ENCODE measurements at regions not wholly inside any gene's neighbourhood (a gene's known extent, or its start where the extent isn't known, plus 50 kb on each side); places are given as distances from the start of the nearest gene placed in this dataset.

- H2BK5ac ChIP-seq (ENCODE audit: low read depth, low read length, poor library complexity, severe bottlenecking) = no peak overlapping the region
- CTCF ChIA-PET = no interaction called here
Measured at GRCh38 chrX:76555269-76555668, 127.8 kb downstream of the MAGEE1 start.

More at GRCh38 chrX:76555269-76555668, 127.8 kb downstream of the MAGEE1 start:
- H2AK9ac ChIP-seq (replicated peaks; ENCODE audit: low read depth, low read length, poor library complexity) = no peak overlapping the region
- H2BK120ac ChIP-seq (ENCODE audit: low read depth, low read length) = no peak overlapping the region
- TF ChIP-seq POLR2A (IDR thresholded peaks at IDR 0.05; ENCODE audit: low read depth, low read length) (no peak), CEBPB (IDR thresholded peaks at IDR 0.05; ENCODE audit: low read depth, low read length) (no peak), RAD21 (IDR thresholded peaks at IDR 0.05; ENCODE audit: low read length) (no peak), MXI1 (IDR thresholded peaks at IDR 0.05; ENCODE audit: borderline replicate concordance, low read depth, low read length) (no peak), CHD1 (IDR thresholded peaks at IDR 0.05; ENCODE audit: low read depth, low read length) (no peak), MAFK (IDR thresholded peaks at IDR 0.05; ENCODE audit: low read depth, low read length) (no peak), SMC3 (IDR thresholded peaks at IDR 0.05; ENCODE audit: low read depth, low read length) (no peak), NFE2L2 (IDR thresholded peaks at IDR 0.05; ENCODE audit: low read depth, low read length) (no peak), FOS (IDR thresholded peaks at IDR 0.05; ENCODE audit: low read depth, low read length) (no peak), RCOR1 (IDR thresholded peaks at IDR 0.05; ENCODE audit: insufficient replicate concordance, low read length) (no peak), RFX5 (IDR thresholded peaks at IDR 0.05; ENCODE audit: low read depth, low read length) (no peak), USF2 (IDR thresholded peaks at IDR 0.05; ENCODE audit: low read depth, low read length) (no peak), BHLHE40 (IDR thresholded peaks at IDR 0.05; ENCODE audit: low read depth, low read length) (no peak), MAZ (IDR thresholded peaks at IDR 0.05; ENCODE audit: borderline replicate concordance, low read depth, low read length) (no peak)
- TF ChIP-seq, protein P1, sequence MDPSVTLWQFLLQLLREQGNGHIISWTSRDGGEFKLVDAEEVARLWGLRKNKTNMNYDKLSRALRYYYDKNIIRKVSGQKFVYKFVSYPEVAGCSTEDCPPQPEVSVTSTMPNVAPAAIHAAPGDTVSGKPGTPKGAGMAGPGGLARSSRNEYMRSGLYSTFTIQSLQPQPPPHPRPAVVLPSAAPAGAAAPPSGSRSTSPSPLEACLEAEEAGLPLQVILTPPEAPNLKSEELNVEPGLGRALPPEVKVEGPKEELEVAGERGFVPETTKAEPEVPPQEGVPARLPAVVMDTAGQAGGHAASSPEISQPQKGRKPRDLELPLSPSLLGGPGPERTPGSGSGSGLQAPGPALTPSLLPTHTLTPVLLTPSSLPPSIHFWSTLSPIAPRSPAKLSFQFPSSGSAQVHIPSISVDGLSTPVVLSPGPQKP (IDR thresholded peaks at IDR 0.05; ENCODE audit: borderline replicate concordance, low read depth, low read length) = no peak
- TF ChIP-seq, protein P2, sequence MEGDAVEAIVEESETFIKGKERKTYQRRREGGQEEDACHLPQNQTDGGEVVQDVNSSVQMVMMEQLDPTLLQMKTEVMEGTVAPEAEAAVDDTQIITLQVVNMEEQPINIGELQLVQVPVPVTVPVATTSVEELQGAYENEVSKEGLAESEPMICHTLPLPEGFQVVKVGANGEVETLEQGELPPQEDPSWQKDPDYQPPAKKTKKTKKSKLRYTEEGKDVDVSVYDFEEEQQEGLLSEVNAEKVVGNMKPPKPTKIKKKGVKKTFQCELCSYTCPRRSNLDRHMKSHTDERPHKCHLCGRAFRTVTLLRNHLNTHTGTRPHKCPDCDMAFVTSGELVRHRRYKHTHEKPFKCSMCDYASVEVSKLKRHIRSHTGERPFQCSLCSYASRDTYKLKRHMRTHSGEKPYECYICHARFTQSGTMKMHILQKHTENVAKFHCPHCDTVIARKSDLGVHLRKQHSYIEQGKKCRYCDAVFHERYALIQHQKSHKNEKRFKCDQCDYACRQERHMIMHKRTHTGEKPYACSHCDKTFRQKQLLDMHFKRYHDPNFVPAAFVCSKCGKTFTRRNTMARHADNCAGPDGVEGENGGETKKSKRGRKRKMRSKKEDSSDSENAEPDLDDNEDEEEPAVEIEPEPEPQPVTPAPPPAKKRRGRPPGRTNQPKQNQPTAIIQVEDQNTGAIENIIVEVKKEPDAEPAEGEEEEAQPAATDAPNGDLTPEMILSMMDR (conservative IDR thresholded peaks at IDR 0.05; ENCODE audit: low read depth, low read length) = no peak
- H4K8ac ChIP-seq (ENCODE audit: low read depth in 2 of 2, low read length in 2 of 2) = no peak overlapping the region
- H3K27ac ChIP-seq (ENCODE audit: insufficient read depth, low read length) = no peak overlapping the region
- no peak overlapping the region for H2BK20ac ChIP-seq (ENCODE audit: low read depth, low read length)
- H3K4me1 ChIP-seq (ENCODE audit: control insufficient read depth, insufficient read depth, low read length) = no peaks in the 10 kb centered on the region
- H4K91ac ChIP-seq (ENCODE audit: insufficient read depth, low read depth, low read length) = no peak overlapping the region
- DNase-seq (no peak), ATAC-seq (ENCODE audit: low read depth) (no peak)
- H3K79me1 ChIP-seq (ENCODE audit: low read depth in 1 of 2, low read length in 2 of 2) = no peaks in the 10 kb centered on the region
- no peak overlapping the region for H3K56ac ChIP-seq (ENCODE audit: extremely low read depth, insufficient read depth, low read length)
- H3K23ac ChIP-seq (ENCODE audit: low read depth, low read length) = no peak overlapping the region
- no TSS peak for BruUV-seq (replicated peaks)
- H3K9ac ChIP-seq (ENCODE audit: low read depth, low read length) = no peak overlapping the region
- no peak overlapping the region for H3K18ac ChIP-seq (ENCODE audit: low read depth, low read length)
- POLR2A ChIA-PET (ENCODE audit: unreplicated experiment) = no interaction called here
- H3K9me1 ChIP-seq (ENCODE audit: insufficient read depth, low read length) = no peaks in the 10 kb centered on the region
- no peak overlapping the region for H2BK15ac ChIP-seq (ENCODE audit: low read depth, low read length)
- no peaks in the 10 kb centered on the region for H3K27me3 ChIP-seq (ENCODE audit: control insufficient read depth, insufficient read depth, low read length)
- no peaks in the 10 kb centered on the region for H4K20me1 ChIP-seq (ENCODE audit: insufficient read depth, low read length)
- H2AK5ac ChIP-seq (ENCODE audit: low read depth, low read length) = no peak overlapping the region
- H3K36me3 ChIP-seq (ENCODE audit: control insufficient read depth, insufficient read depth, low read length) = no peaks in the 10 kb centered on the region
- no peak overlapping the region for H3K4me2 ChIP-seq (ENCODE audit: low read depth, low read length)
- intact Hi-C loops (cut with micrococcal nuclease) (no loop called here), in situ Hi-C loops (cut with MboI; ENCODE audit: low sequenced_read_pairs) (no loop called here), dilution Hi-C loops (cut with HindIII; ENCODE audit: low sequenced_read_pairs, unreplicated experiment) (no loop called here)
- WGBS, 2 experiments (ENCODE audit: extremely low coverage in 2 of 2, insufficient read length in 1 of 2) = no CpG with 5 or more reads among the region's 2 CpGs
- H3K14ac ChIP-seq (replicated peaks; ENCODE audit: low read depth, low read length) = no peak overlapping the region
- H3K4ac ChIP-seq (ENCODE audit: low read depth, low read length) = no peak overlapping the region
- peaks cover 13% of the 10 kb centered on the region for H3K9me3 ChIP-seq (ENCODE audit: control insufficient read depth, insufficient read depth, low read length)
- H3K4me3 ChIP-seq (ENCODE audit: insufficient read depth, low read depth, low read length) = no peak overlapping the region
- peak overlapping the region; percentile 41 for H2AFZ ChIP-seq (replicated peaks; ENCODE audit: low read length, poor library complexity)
- H4K5ac ChIP-seq (ENCODE audit: low read depth, low read length) = no peak overlapping the region

Measured in IMR-90 (cell line).